ENCODE measurements at regions not wholly inside any gene's neighbourhood (a gene's known extent, or its start where the extent isn't known, plus 50 kb on each side); places are given as distances from the start of the nearest gene placed in this dataset.

GRCh38 chr20:24124003-24124402 lies 135.4 kb upstream of the GGTLC1 start:
- TF ChIP-seq EP300 (IDR thresholded peaks at IDR 0.05) (no peak), CTCF (IDR thresholded peaks at IDR 0.05) (no peak)

Data from tibial nerve (tissue), 4 donors.